GM06990 (cell line): ENCODE measurements at regions not wholly inside any gene's neighbourhood (a gene's known extent, or its start where the extent isn't known, plus 50 kb on each side); places are given as distances from the start of the nearest gene placed in this dataset.
A peak's percentile ranks its signal among the peaks of the same experiment; 100 is the strongest.

Experiments used
- DNase-seq: peaks from one replicate; pipeline ENCODE4 v3.0.0-alpha.2; 2011; ENCODE audit not compliant: insufficient read length; ENCODE audit errors: extremely low read depth
- H3K27me3 ChIP-seq: replicated peaks from 2 replicates; pipeline ENCODE4 v1.6.0; 2011; ENCODE audit warnings: low read length; ENCODE audit not compliant: control insufficient read depth, insufficient read depth
- H3K36me3 ChIP-seq: 2 replicates; pipeline ENCODE4 v1.5.1; 2011; ENCODE audit warnings: low read length; ENCODE audit not compliant: control insufficient read depth, insufficient read depth
- H3K4me3 ChIP-seq: replicated peaks from 2 replicates; pipeline ENCODE4 v1.5.1; 2011; ENCODE audit warnings: low read depth, mild to moderate bottlenecking, control low read depth, low read length
- CTCF ChIP-seq: IDR thresholded peaks from 2 replicates; pipeline ENCODE4 v1.5.1; 2011; ENCODE audit warnings: low read length, control low read depth, mild to moderate bottlenecking, inconsistent platforms; ENCODE audit not compliant: insufficient read depth, poor library complexity, severe bottlenecking

- no peak overlapping the region for H3K4me3 ChIP-seq
- DNase-seq, result no peak
- no peaks in the 10 kb centered on the region for H3K36me3 ChIP-seq
- no peak for TF ChIP-seq CTCF
- H3K27me3 ChIP-seq, result no peaks in the 10 kb centered on the region
Observed at GRCh38 chr21:38619480-38619879, 121.2 kb upstream of the ERG start.

- H3K36me3 ChIP-seq, result no peaks in the 10 kb centered on the region
- TF ChIP-seq CTCF, result no peak
- H3K4me3 ChIP-seq, result no peak overlapping the region
- no peaks in the 10 kb centered on the region for H3K27me3 ChIP-seq
- DNase-seq, result no peak
Observed at GRCh38 chr21:38619992-38620479, 121.8 kb upstream of the ERG start.

- DNase-seq, result no peak
- TF ChIP-seq CTCF, result peak; percentile 24
- Histone ChIP-seq H3K27me3 (no peaks in the 10 kb centered on the region), H3K36me3 (no peaks in the 10 kb centered on the region), H3K4me3 (no peak overlapping the region)
Observed at GRCh38 chr21:38621132-38621531, 122.9 kb upstream of the ERG start.

GRCh38 chr21:38622081-38622826, 124.0 kb upstream of the ERG start:
- Histone ChIP-seq H3K27me3 (no peaks in the 10 kb centered on the region), H3K36me3 (no peaks in the 10 kb centered on the region), H3K4me3 (no peak overlapping the region)
- no peak for TF ChIP-seq CTCF
- no peak for DNase-seq

GRCh38 chr21:38622827-38623209, 124.5 kb upstream of the ERG start:
- Histone ChIP-seq H3K36me3 (no peaks in the 10 kb centered on the region), H3K27me3 (no peaks in the 10 kb centered on the region), H3K4me3 (no peak overlapping the region)
- no peak for TF ChIP-seq CTCF
- DNase-seq, result no peak

- Histone ChIP-seq H3K36me3 (no peaks in the 10 kb centered on the region), H3K27me3 (no peaks in the 10 kb centered on the region), H3K4me3 (no peak overlapping the region)
- no peak for DNase-seq
- TF ChIP-seq CTCF, result no peak
Observed at GRCh38 chr21:38623552-38623951, 125.3 kb upstream of the ERG start.
